CD4-positive, CD25-positive, alpha-beta regulatory T cell (primary cell): ENCODE measurements at regions not wholly inside any gene's neighbourhood (a gene's known extent, or its start where the extent isn't known, plus 50 kb on each side); places are given as distances from the start of the nearest gene placed in this dataset.

Experiments
- ATAC-seq, 2 donors: fragments of 150-1000 bp; cut with Tn5 transposase; one replicate each; pipeline ENCODE4 v1.10.0; 2021; ENCODE audit warnings: low read depth in 2 of 2, moderate number of reproducible peaks in 2 of 2, moderate library complexity in 1 of 2
- DNase-seq, 3 donors: peaks; one replicate each; pipeline versions ENCODE4 v3.0.0 to v3.0.0-alpha.2; 2012 to 2022; ENCODE audit warnings: mixed read lengths in 1 of 3
- H3K27ac ChIP-seq: one replicate; pipeline ENCODE4 v1.7.0; 2013; ENCODE audit warnings: mild to moderate bottlenecking, low read length; ENCODE audit not compliant: insufficient read depth, poor library complexity, severe bottlenecking
- H3K27me3 ChIP-seq: one replicate; pipeline ENCODE4 v1.7.0; 2013; ENCODE audit warnings: low read length; ENCODE audit not compliant: control insufficient read depth, insufficient read depth
- H3K36me3 ChIP-seq: one replicate; pipeline ENCODE4 v1.7.0; 2013; ENCODE audit warnings: mild to moderate bottlenecking, low read length, moderate library complexity; ENCODE audit not compliant: control insufficient read depth, insufficient read depth
- H3K4me1 ChIP-seq: 2 replicates; pipeline ENCODE4 v1.7.0; 2013; ENCODE audit warnings: mild to moderate bottlenecking, low read length; ENCODE audit not compliant: insufficient read depth, control insufficient read depth, poor library complexity, severe bottlenecking
- H3K4me3 ChIP-seq: one replicate; pipeline ENCODE4 v1.7.0; 2013; ENCODE audit warnings: low read depth, mild to moderate bottlenecking, low read length, moderate library complexity
- H3K9me3 ChIP-seq, 2 experiments: 1 replicate in 1 of 2; 2 replicates in 1 of 2; pipeline ENCODE4 v1.7.0; 2013; ENCODE audit warnings: low read length in 2 of 2, mild to moderate bottlenecking in 1 of 2, moderate library complexity in 1 of 2; ENCODE audit not compliant: control insufficient read depth in 2 of 2
- H3K27ac Mint-ChIP-seq, 3 donors: one replicate each; pipeline ENCODE4 v1.8.0; 2020 to 2022; ENCODE audit warnings: mild to moderate bottlenecking in 3 of 3, mixed read lengths in 3 of 3, moderate library complexity in 2 of 3
- H3K27me3 Mint-ChIP-seq: one replicate; pipeline ENCODE4 v1.8.0; 2022; ENCODE audit warnings: mild to moderate bottlenecking, mixed read lengths
- H3K36me3 Mint-ChIP-seq: one replicate; pipeline ENCODE4 v1.8.0; 2020; ENCODE audit warnings: mixed read lengths
- H3K4me1 Mint-ChIP-seq, 4 donors: one replicate each; pipeline ENCODE4 v1.8.0; 2020 to 2022; ENCODE audit warnings: mixed read lengths in 4 of 4, mild to moderate bottlenecking in 1 of 4
- H3K4me3 Mint-ChIP-seq, 4 donors: one replicate each; pipeline ENCODE4 v1.8.0; 2020 to 2022; ENCODE audit warnings: mild to moderate bottlenecking in 4 of 4, mixed read lengths in 4 of 4, moderate library complexity in 3 of 4
- H3K9me3 Mint-ChIP-seq, 7 donors: one replicate each; pipeline ENCODE4 v1.8.0; 2020 to 2022; ENCODE audit warnings: mixed read lengths in 7 of 7, mild to moderate bottlenecking in 3 of 7, moderate library complexity in 2 of 7

DNA sequence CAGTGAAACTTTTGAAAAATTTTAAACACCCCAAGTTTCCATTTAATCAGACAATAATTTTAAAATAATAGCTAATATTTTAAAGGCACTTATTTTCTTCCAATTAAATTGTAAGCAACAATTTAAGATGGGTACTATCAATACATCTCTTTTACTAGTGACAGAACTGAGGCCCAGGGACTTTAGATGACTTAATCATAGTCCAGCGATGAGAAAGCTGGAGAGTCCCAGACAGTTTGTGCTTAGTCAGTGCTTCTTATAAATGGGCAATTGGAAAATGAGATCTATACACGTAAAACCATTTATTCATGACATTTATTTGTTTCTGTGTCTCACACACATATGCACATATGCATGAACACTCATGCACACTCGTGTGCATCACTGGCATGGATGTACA, 2063.5 kb downstream of the PCDH9 start:
- H3K36me3 Mint-ChIP-seq, result no peaks in the 10 kb centered on the region
- Histone ChIP-seq H3K27me3 (no peaks in the 10 kb centered on the region), H3K4me1 (no peaks in the 10 kb centered on the region), H3K27ac (no peak overlapping the region), H3K9me3 (peaks cover 0 to 8% of the 10 kb centered on the region in 2 experiments), H3K4me3 (no peak overlapping the region), H3K36me3 (no peaks in the 10 kb centered on the region)
- no peak for ATAC-seq
- DNase-seq, result no peak
- no peak overlapping the region for H3K4me3 Mint-ChIP-seq
- H3K9me3 Mint-ChIP-seq, result peaks cover 0 to 17% (median 4%) of the 10 kb centered on the region in 7 donors
- H3K27ac Mint-ChIP-seq, result no peak overlapping the region
- H3K4me1 Mint-ChIP-seq, result no peaks in the 10 kb centered on the region
- no peaks in the 10 kb centered on the region for H3K27me3 Mint-ChIP-seq

DNA sequence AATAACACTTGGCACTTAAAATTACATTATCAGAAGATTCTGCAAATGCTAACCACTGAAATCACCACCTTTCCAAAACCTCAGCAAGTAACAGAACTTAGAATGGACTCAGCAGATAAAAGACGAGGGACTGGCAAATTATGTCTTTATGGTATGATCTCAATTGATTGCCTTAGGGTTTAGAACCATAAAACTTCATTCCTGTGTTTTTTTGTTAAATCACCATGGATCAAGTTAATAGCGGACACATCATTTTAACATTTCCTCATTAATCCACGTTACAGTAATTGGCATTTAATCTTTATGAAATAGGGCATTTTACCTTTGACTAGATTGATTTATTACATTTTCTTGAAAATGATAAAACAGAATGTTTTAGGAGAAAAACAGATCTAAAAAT, 2070.3 kb downstream of the PCDH9 start:
- Mint-ChIP-seq H3K27ac (no peak overlapping the region), H3K4me3 (no peak overlapping the region), H3K36me3 (no peaks in the 10 kb centered on the region), H3K9me3 (peaks cover 0 to 16% (median 4%) of the 10 kb centered on the region in 7 donors), H3K4me1 (no peaks in the 10 kb centered on the region), H3K27me3 (no peaks in the 10 kb centered on the region)
- DNase-seq (no peak), ATAC-seq (no peak)
- no peaks in the 10 kb centered on the region for H3K27me3 ChIP-seq
- H3K27ac ChIP-seq, result no peak overlapping the region
- H3K4me3 ChIP-seq, result no peak overlapping the region
- H3K36me3 ChIP-seq, result no peaks in the 10 kb centered on the region
- no peaks in the 10 kb centered on the region for H3K4me1 ChIP-seq
- H3K9me3 ChIP-seq, result peaks cover 0 to 12% of the 10 kb centered on the region in 2 experiments

DNA sequence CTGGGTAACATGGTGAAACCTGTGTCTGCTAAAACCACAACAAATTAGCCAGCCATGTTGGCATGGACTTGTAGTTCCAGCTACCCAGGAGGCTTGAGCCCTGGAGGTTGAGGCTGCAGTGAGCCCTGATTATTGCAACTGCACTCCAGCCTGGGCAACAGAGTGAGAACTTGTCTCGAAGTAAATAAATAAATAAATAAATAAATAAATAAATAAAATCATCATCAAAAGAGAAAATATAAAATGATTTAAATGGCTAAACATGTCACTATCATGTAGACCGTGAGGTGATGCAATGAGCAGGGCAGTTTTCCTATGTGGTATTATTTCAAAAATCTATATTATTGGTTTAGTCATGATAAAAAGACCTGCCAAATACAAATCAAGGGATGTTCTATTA, 2074.3 kb downstream of the PCDH9 start:
- Mint-ChIP-seq H3K9me3 (peaks cover 2 to 17% (median 4%) of the 10 kb centered on the region in 7 donors), H3K36me3 (no peaks in the 10 kb centered on the region), H3K4me3 (no peak overlapping the region), H3K27me3 (no peaks in the 10 kb centered on the region), H3K27ac (no peak overlapping the region), H3K4me1 (no peaks in the 10 kb centered on the region)
- ATAC-seq (no peak), DNase-seq (no peak)
- Histone ChIP-seq H3K27ac (no peak overlapping the region), H3K4me1 (no peaks in the 10 kb centered on the region), H3K9me3 (peaks cover 0 to 10% of the 10 kb centered on the region in 2 experiments), H3K4me3 (no peak overlapping the region), H3K36me3 (no peaks in the 10 kb centered on the region), H3K27me3 (no peaks in the 10 kb centered on the region)

DNA sequence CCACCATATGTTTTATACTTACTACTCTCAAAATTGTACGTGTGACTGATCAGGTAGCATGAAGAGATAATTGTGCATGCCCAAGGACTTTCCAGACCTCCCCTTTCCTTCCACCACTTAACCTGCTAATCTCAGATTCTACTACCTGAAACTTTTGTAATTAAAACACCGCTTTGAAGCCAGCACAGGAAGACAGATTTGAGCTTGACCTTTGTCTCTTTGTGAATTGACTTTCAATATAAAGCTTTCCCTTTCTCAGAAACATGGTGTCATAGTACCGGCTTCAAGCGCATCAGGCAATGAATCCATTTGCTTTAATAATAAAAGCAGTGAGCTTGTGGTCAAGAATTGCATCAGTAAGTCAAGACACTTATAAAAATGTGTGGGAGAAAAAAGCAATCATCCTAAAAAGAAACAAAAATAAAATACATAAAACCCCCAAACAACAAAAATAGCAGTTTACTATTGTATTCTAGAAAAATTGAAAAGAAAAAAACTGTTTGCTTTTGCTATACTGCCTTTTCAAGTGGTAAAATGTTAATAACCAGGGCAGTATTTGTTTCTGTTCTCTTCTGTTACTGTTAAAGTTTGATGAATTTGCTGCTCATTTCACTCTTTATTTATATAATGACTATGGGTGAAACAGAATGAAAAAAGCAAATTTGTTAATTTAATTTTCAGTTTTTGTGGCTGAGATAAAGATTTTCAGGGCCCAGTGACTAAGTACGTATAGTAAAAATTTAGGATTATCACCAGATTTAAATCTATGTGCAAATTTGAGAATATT, 2075.3 kb downstream of the PCDH9 start:
- DNase-seq, result no peak
- H3K27me3 ChIP-seq, result no peaks in the 10 kb centered on the region
- Mint-ChIP-seq H3K4me3 (no peak overlapping the region), H3K27ac (peak overlapping the region in 1 of 3 donors; percentile 4), H3K9me3 (peaks cover 2 to 21% (median 4%) of the 10 kb centered on the region in 7 donors), H3K4me1 (no peaks in the 10 kb centered on the region), H3K36me3 (no peaks in the 10 kb centered on the region), H3K27me3 (no peaks in the 10 kb centered on the region)
- H3K27ac ChIP-seq, result no peak overlapping the region
- H3K36me3 ChIP-seq, result no peaks in the 10 kb centered on the region
- H3K4me3 ChIP-seq, result no peak overlapping the region
- peaks cover 0 to 10% of the 10 kb centered on the region in 2 experiments for H3K9me3 ChIP-seq
- no peaks in the 10 kb centered on the region for H3K4me1 ChIP-seq
- no peak for ATAC-seq

DNA sequence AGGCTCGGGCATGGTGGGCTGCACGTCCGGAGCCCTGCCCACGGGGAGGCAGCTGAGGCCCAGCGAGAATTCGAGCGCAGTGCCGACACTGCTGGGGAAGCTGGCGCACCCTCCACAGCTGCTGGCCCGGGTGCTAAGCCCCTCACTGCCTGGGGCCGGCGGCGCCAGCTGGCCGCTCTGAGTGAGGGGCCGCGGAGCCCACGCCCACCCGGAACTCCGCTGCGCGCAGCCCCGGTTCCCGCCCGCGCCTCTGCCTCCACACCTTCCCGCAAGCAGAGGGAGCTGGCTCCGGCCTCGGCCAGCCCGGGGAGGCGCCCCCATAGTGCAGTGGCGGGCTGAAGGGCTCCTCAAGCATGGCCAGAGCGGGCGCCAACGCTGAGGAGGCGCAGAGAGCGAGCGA, 2080.4 kb downstream of the PCDH9 start:
- Histone ChIP-seq H3K36me3 (no peaks in the 10 kb centered on the region), H3K4me3 (no peak overlapping the region), H3K27me3 (no peaks in the 10 kb centered on the region), H3K27ac (no peak overlapping the region), H3K4me1 (no peaks in the 10 kb centered on the region), H3K9me3 (peaks cover 2 to 10% of the 10 kb centered on the region in 2 experiments)
- no peak overlapping the region for H3K27ac Mint-ChIP-seq
- no peak overlapping the region for H3K4me3 Mint-ChIP-seq
- DNase-seq (no peak), ATAC-seq (no peak)
- H3K36me3 Mint-ChIP-seq, result no peaks in the 10 kb centered on the region
- no peaks in the 10 kb centered on the region for H3K27me3 Mint-ChIP-seq
- peaks cover 0 to 26% (median 6%) of the 10 kb centered on the region in 7 donors for H3K9me3 Mint-ChIP-seq
- H3K4me1 Mint-ChIP-seq, result no peaks in the 10 kb centered on the region

DNA sequence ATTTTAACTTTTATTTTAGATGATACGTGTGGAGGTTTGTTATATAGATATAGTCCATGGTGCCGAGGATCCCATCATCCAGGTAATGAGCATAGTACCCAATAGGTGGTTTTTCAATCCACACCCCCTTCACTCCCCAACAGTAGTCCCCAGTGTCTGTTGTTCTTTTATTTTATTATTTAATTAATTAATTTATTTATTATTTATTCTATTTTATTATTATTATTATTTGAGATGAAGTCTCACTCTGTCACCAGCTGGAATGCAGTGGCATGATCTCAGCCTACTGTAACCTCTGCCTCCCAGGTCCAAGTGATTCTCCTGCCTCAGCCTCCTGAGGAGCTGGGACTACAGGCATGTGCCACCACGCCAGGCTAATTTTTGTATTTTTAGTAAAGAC, 2086.2 kb downstream of the PCDH9 start:
- H3K36me3 ChIP-seq, result no peaks in the 10 kb centered on the region
- ATAC-seq (no peak), DNase-seq (no peak)
- Mint-ChIP-seq H3K36me3 (no peaks in the 10 kb centered on the region), H3K4me1 (no peaks in the 10 kb centered on the region), H3K27ac (no peak overlapping the region), H3K9me3 (peaks cover 0 to 26% (median 9%) of the 10 kb centered on the region in 7 donors), H3K27me3 (no peaks in the 10 kb centered on the region), H3K4me3 (no peak overlapping the region)
- H3K4me1 ChIP-seq, result no peaks in the 10 kb centered on the region
- H3K27ac ChIP-seq, result no peak overlapping the region
- no peak overlapping the region for H3K4me3 ChIP-seq
- peaks cover 2 to 4% of the 10 kb centered on the region in 2 experiments for H3K9me3 ChIP-seq
- H3K27me3 ChIP-seq, result no peaks in the 10 kb centered on the region

DNA sequence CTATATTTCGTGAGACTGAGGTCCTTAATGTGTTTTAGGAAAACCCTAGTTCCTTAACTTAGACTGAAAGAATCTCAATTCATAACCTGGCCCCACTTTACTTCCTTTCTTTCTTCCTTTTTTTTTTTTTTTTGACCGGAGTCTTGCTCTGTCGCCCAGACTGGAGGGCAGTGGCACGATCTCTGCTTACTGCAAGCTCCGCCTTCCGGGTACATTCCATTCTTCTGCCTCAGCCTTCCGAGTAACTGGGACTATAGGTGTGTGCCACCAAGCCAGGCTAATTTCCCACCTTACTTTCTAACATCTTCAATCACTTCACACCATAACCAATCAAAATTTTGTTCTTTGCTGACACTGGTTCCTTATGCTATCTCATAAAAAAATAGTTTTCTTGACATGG, 2097.0 kb downstream of the PCDH9 start:
- Mint-ChIP-seq H3K9me3 (peaks cover 0 to 39% (median 9%) of the 10 kb centered on the region in 7 donors), H3K27me3 (no peaks in the 10 kb centered on the region), H3K4me1 (no peaks in the 10 kb centered on the region), H3K36me3 (no peaks in the 10 kb centered on the region), H3K4me3 (no peak overlapping the region), H3K27ac (no peak overlapping the region)
- ATAC-seq, result no peak
- no peak overlapping the region for H3K27ac ChIP-seq
- H3K4me1 ChIP-seq, result no peaks in the 10 kb centered on the region
- H3K27me3 ChIP-seq, result no peaks in the 10 kb centered on the region
- H3K9me3 ChIP-seq, result no peaks in the 10 kb centered on the region
- no peak for DNase-seq
- H3K4me3 ChIP-seq, result no peak overlapping the region
- no peaks in the 10 kb centered on the region for H3K36me3 ChIP-seq

DNA sequence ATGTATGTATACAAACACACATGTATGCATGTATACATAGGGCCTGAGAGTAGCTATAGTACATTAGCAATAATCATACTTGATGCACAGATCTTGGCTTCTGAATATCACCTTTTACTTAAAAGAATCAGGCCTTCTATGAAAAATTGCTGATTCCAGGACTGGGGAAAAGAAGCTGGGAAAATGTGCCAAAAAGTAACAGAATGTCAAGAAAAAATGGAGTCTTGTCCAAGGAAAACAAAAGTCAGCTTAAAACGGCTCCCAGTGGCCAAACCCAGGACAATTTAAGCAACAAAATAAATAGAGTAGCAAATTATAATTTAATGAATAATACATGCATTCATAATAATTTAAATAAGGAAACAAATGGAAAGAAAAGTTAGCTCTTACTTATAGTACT, 2104.9 kb downstream of the PCDH9 start:
- H3K36me3 ChIP-seq, result no peaks in the 10 kb centered on the region
- no peaks in the 10 kb centered on the region for H3K27me3 ChIP-seq
- H3K4me3 Mint-ChIP-seq, result no peak overlapping the region
- H3K4me3 ChIP-seq, result no peak overlapping the region
- H3K9me3 ChIP-seq, result no peaks in the 10 kb centered on the region
- H3K4me1 Mint-ChIP-seq, result no peaks in the 10 kb centered on the region
- no peaks in the 10 kb centered on the region for H3K4me1 ChIP-seq
- ATAC-seq, result no peak
- H3K36me3 Mint-ChIP-seq, result no peaks in the 10 kb centered on the region
- peaks cover 2 to 34% (median 8%) of the 10 kb centered on the region in 7 donors for H3K9me3 Mint-ChIP-seq
- H3K27ac ChIP-seq, result no peak overlapping the region
- no peaks in the 10 kb centered on the region for H3K27me3 Mint-ChIP-seq
- no peak overlapping the region for H3K27ac Mint-ChIP-seq
- no peak for DNase-seq
